H9 (cell line): ENCODE measurements at regions not wholly inside any gene's neighbourhood (a gene's known extent, or its start where the extent isn't known, plus 50 kb on each side); places are given as distances from the start of the nearest gene placed in this dataset.

Experiments
- DNase-seq: peaks from one replicate; pipeline ENCODE4 v3.0.0-alpha.2; 2017
- H2AFZ ChIP-seq: one replicate; pipeline ENCODE4 v1.6.1; 2013; ENCODE audit warnings: mild to moderate bottlenecking, low read length, control low read depth, moderate library complexity
- H2AK5ac ChIP-seq: 2 replicates; pipeline ENCODE4 v1.6.1; 2013; ENCODE audit warnings: low read length, control low read depth, mixed read lengths; ENCODE audit not compliant: insufficient read length
- H2BK120ac ChIP-seq: one replicate; pipeline ENCODE4 v1.6.1; 2013; ENCODE audit warnings: low read depth, mild to moderate bottlenecking, low read length, control low read depth, inconsistent platforms; ENCODE audit not compliant: poor library complexity, severe bottlenecking
- H2BK12ac ChIP-seq: 2 replicates; pipeline ENCODE4 v1.6.1; 2013; ENCODE audit warnings: low read length, control low read depth, mixed read lengths, low read depth; ENCODE audit not compliant: insufficient read length
- H2BK15ac ChIP-seq: 2 replicates; pipeline ENCODE4 v1.6.1; 2013; ENCODE audit warnings: low read depth, low read length, control low read depth
- H2BK20ac ChIP-seq: one replicate; pipeline ENCODE4 v1.6.1; 2013; ENCODE audit warnings: low read depth, mild to moderate bottlenecking, low read length, control low read depth, inconsistent platforms; ENCODE audit not compliant: poor library complexity, severe bottlenecking
- H2BK5ac ChIP-seq: 2 replicates; pipeline ENCODE4 v1.6.1; 2013; ENCODE audit warnings: low read length, control low read depth, mixed read lengths; ENCODE audit not compliant: insufficient read length
- H3K14ac ChIP-seq: 2 replicates; pipeline ENCODE4 v1.6.1; 2013; ENCODE audit warnings: low read length, control low read depth; ENCODE audit not compliant: insufficient read depth
- H3K18ac ChIP-seq: 2 replicates; pipeline ENCODE4 v1.6.1; 2013; ENCODE audit warnings: low read depth, mild to moderate bottlenecking, mixed read lengths, low read length, control low read depth; ENCODE audit not compliant: insufficient read length
- H3K23ac ChIP-seq: 2 replicates; pipeline ENCODE4 v1.6.1; 2013; ENCODE audit warnings: low read length, control low read depth, mixed read lengths, low read depth; ENCODE audit not compliant: insufficient read length
- H3K23me2 ChIP-seq: 2 replicates; pipeline ENCODE4 v1.6.1; 2013; ENCODE audit warnings: low read depth, mild to moderate bottlenecking, mixed read lengths, low read length, control low read depth; ENCODE audit not compliant: insufficient read length, poor library complexity, severe bottlenecking
- H3K27ac ChIP-seq: 2 replicates; pipeline ENCODE4 v1.5.1; 2013; ENCODE audit warnings: low read length, control low read depth, mixed read lengths, low read depth; ENCODE audit not compliant: insufficient read length
- H3K27me3 ChIP-seq: 2 replicates; pipeline ENCODE4 v1.6.1; 2013; ENCODE audit warnings: low read length, control low read depth, inconsistent platforms; ENCODE audit not compliant: insufficient read depth
- H3K4ac ChIP-seq: 2 replicates; pipeline ENCODE4 v1.6.1; 2013; ENCODE audit warnings: low read depth, mild to moderate bottlenecking, control low read depth, inconsistent platforms, low read length, moderate library complexity
- H3K4me1 ChIP-seq: 2 replicates; pipeline ENCODE4 v1.6.1; 2013; ENCODE audit warnings: low read length, control low read depth, inconsistent platforms; ENCODE audit not compliant: insufficient read depth
- H3K4me2 ChIP-seq: 2 replicates; pipeline ENCODE4 v1.6.1; 2013; ENCODE audit warnings: low read length, control low read depth, mixed read lengths; ENCODE audit not compliant: insufficient read length, insufficient read depth
- H3K56ac ChIP-seq: 2 replicates; pipeline ENCODE4 v1.6.1; 2013; ENCODE audit warnings: low read depth, mild to moderate bottlenecking, mixed read lengths, low read length, control low read depth; ENCODE audit not compliant: insufficient read length
- H3K79me1 ChIP-seq: 2 replicates; pipeline ENCODE4 v1.6.1; 2013; ENCODE audit warnings: low read depth, mild to moderate bottlenecking, moderate library complexity, low read length, control low read depth, inconsistent platforms; ENCODE audit not compliant: insufficient read depth, poor library complexity, severe bottlenecking
- H3K79me2 ChIP-seq: 2 replicates; pipeline ENCODE4 v1.6.1; 2013; ENCODE audit warnings: low read length, control low read depth, inconsistent platforms; ENCODE audit not compliant: insufficient read depth
- H3K9ac ChIP-seq: 2 replicates; pipeline ENCODE4 v1.6.1; 2013; ENCODE audit warnings: low read length, control low read depth, mixed read lengths; ENCODE audit not compliant: insufficient read length; ENCODE audit errors: extremely low read depth
- H3K9me3 ChIP-seq: one replicate; pipeline ENCODE4 v1.6.1; 2013; ENCODE audit warnings: low read depth, low read length, inconsistent platforms; ENCODE audit not compliant: control insufficient read depth
- H3T11ph ChIP-seq: one replicate; pipeline ENCODE4 v1.6.1; 2013; ENCODE audit warnings: mild to moderate bottlenecking, low read length, control low read depth, inconsistent platforms
- H4K20me1 ChIP-seq: one replicate; pipeline ENCODE4 v1.6.1; 2013; ENCODE audit not compliant: control insufficient read depth, insufficient read length, insufficient read depth
- H4K5ac ChIP-seq: 2 replicates; pipeline ENCODE4 v1.6.1; 2013; ENCODE audit warnings: low read depth, mild to moderate bottlenecking, mixed read lengths, low read length, control low read depth; ENCODE audit not compliant: insufficient read length
- H4K8ac ChIP-seq: replicated peaks from 2 replicates; pipeline ENCODE4 v1.6.1; 2013; ENCODE audit warnings: low read length, control low read depth, mixed read lengths, low read depth; ENCODE audit not compliant: insufficient read length
- H4K91ac ChIP-seq: 2 replicates; pipeline ENCODE4 v1.6.1; 2013; ENCODE audit warnings: low read depth, mild to moderate bottlenecking, moderate library complexity, mixed read lengths, low read length, control low read depth; ENCODE audit not compliant: insufficient read length
- H3K27ac Mint-ChIP-seq, 3 experiments: 2 replicates in 2 of 3; 3 replicates in 1 of 3; pipeline ENCODE4 v1.8.0; 2020 to 2021; ENCODE audit warnings: mixed read lengths in 3 of 3, mild to moderate bottlenecking in 1 of 3, moderate library complexity in 1 of 3
- H3K27me3 Mint-ChIP-seq: 2 replicates; pipeline ENCODE4 v1.8.0; 2021; ENCODE audit warnings: low read depth, mild to moderate bottlenecking, moderate library complexity, mixed read lengths
- H3K36me3 Mint-ChIP-seq, 3 experiments: 2 replicates in 2 of 3; 3 replicates in 1 of 3; pipeline ENCODE4 v1.8.0; 2020 to 2021; ENCODE audit warnings: low read depth in 3 of 3, mixed read lengths in 3 of 3; ENCODE audit not compliant: insufficient read depth in 1 of 3
- H3K4me1 Mint-ChIP-seq, 2 experiments: 2 replicates each; pipeline ENCODE4 v1.8.0; 2020; ENCODE audit warnings: mixed read lengths in 2 of 2
- H3K4me3 Mint-ChIP-seq, 2 experiments: 2 replicates in 1 of 2; 3 replicates in 1 of 2; pipeline ENCODE4 v1.8.0; 2020 to 2021; ENCODE audit warnings: mild to moderate bottlenecking in 2 of 2, mixed read lengths in 2 of 2, moderate library complexity in 1 of 2
- H3K9me3 Mint-ChIP-seq, 2 experiments: 2 replicates in 1 of 2; 3 replicates in 1 of 2; pipeline ENCODE4 v1.8.0; 2020; ENCODE audit warnings: mild to moderate bottlenecking in 2 of 2, mixed read lengths in 2 of 2, moderate library complexity in 1 of 2
- WGBS: extraction: QIAGEN DNeasy Blood & Tissue Kit; methylation state at CpG from one replicate; pipeline ENCODE4 v1.1.7; 2013; ENCODE audit warnings: missing lambda C conversion rate, low lambda C conversion rate, mixed read lengths; ENCODE audit not compliant: insufficient read length; ENCODE audit errors: extremely low coverage; 5-methylcytosine and 5-hydroxymethylcytosine counted together
- TF ChIP-seq, protein P1 (sequence below): fragments of 200-600 bp; sonication (generic); conservative IDR thresholded peaks from 3 replicates; pipeline ENCODE4 v1.8.0; 2021; ENCODE audit warnings: antibody characterized with exemption, mild to moderate bottlenecking

GRCh38 chrX:95919605-95920004, 765.0 kb upstream of the DIAPH2 start:
- H3K27me3 Mint-ChIP-seq: no peaks in the 10 kb centered on the region
- Histone ChIP-seq H2BK120ac (no peak overlapping the region), H4K91ac (no peak overlapping the region), H3K14ac (no peak overlapping the region), H4K5ac (no peak overlapping the region), H3K4me1 (no peaks in the 10 kb centered on the region), H3K27me3 (no peaks in the 10 kb centered on the region), H2BK20ac (no peak overlapping the region), H3K56ac (no peak overlapping the region), H4K8ac (no peak overlapping the region), H3K79me1 (no peaks in the 10 kb centered on the region), H3K4ac (no peak overlapping the region), H3K23me2 (no peaks in the 10 kb centered on the region), H2BK5ac (no peak overlapping the region), H2BK15ac (no peak overlapping the region), H2AFZ (no peak overlapping the region), H3K9ac (no peak overlapping the region), H2BK12ac (no peak overlapping the region), H3K4me2 (no peak overlapping the region), H2AK5ac (no peak overlapping the region), H3K18ac (no peak overlapping the region), H3K27ac (no peak overlapping the region), H3K23ac (no peak overlapping the region), H3T11ph (no peak overlapping the region), H3K9me3 (no peaks in the 10 kb centered on the region), H4K20me1 (no peaks in the 10 kb centered on the region), H3K79me2 (no peaks in the 10 kb centered on the region)
- no CpG with 5 or more reads among the region's 1 CpG for WGBS
- peaks cover 0 to 2% of the 10 kb centered on the region in 2 experiments; a peak in 2 of 4 replicates for H3K4me1 Mint-ChIP-seq
- H3K27ac Mint-ChIP-seq: no peak overlapping the region
- H3K4me3 Mint-ChIP-seq: no peak overlapping the region
- no peak for DNase-seq
- H3K9me3 Mint-ChIP-seq: no peaks in the 10 kb centered on the region
- TF ChIP-seq, protein P1, sequence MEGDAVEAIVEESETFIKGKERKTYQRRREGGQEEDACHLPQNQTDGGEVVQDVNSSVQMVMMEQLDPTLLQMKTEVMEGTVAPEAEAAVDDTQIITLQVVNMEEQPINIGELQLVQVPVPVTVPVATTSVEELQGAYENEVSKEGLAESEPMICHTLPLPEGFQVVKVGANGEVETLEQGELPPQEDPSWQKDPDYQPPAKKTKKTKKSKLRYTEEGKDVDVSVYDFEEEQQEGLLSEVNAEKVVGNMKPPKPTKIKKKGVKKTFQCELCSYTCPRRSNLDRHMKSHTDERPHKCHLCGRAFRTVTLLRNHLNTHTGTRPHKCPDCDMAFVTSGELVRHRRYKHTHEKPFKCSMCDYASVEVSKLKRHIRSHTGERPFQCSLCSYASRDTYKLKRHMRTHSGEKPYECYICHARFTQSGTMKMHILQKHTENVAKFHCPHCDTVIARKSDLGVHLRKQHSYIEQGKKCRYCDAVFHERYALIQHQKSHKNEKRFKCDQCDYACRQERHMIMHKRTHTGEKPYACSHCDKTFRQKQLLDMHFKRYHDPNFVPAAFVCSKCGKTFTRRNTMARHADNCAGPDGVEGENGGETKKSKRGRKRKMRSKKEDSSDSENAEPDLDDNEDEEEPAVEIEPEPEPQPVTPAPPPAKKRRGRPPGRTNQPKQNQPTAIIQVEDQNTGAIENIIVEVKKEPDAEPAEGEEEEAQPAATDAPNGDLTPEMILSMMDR: no peak
- H3K36me3 Mint-ChIP-seq: no peaks in the 10 kb centered on the region; a peak in 1 of 7 replicates
